Hepatocyte (in vitro differentiated cells): ENCODE measurements at regions not wholly inside any gene's neighbourhood (a gene's known extent, or its start where the extent isn't known, plus 50 kb on each side); places are given as distances from the start of the nearest gene placed in this dataset.

Experiments
- DNase-seq: peaks from one replicate; pipeline ENCODE4 v3.0.0-alpha.2; 2016; ENCODE audit warnings: low spot score
- H2AFZ ChIP-seq: fragments of 200-600 bp; sonication (generic); 2 replicates; pipeline ENCODE4 v1.6.0; 2016; ENCODE audit warnings: antibody characterized with exemption, mild to moderate bottlenecking
- H3K27ac ChIP-seq: fragments of 200-600 bp; sonication (generic); 2 replicates; pipeline ENCODE4 v1.5.1; 2016; ENCODE audit warnings: mild to moderate bottlenecking
- H3K27me3 ChIP-seq: fragments of 200-600 bp; sonication (generic); 2 replicates; pipeline ENCODE4 v1.6.1; 2016
- H3K36me3 ChIP-seq: fragments of 200-600 bp; sonication (generic); replicated peaks from 2 replicates; pipeline ENCODE4 v1.5.1; 2016; ENCODE audit warnings: low read depth; ENCODE audit not compliant: insufficient read depth
- H3K4me1 ChIP-seq: fragments of 200-600 bp; sonication (generic); 2 replicates; pipeline ENCODE4 v1.5.1; 2016; ENCODE audit warnings: mild to moderate bottlenecking, moderate library complexity; ENCODE audit not compliant: insufficient read depth
- H3K4me2 ChIP-seq: fragments of 200-600 bp; sonication (generic); 2 replicates; pipeline ENCODE4 v1.6.0; 2016
- H3K4me3 ChIP-seq: fragments of 200-600 bp; sonication (generic); 2 replicates; pipeline ENCODE4 v1.5.1; 2016; ENCODE audit warnings: mild to moderate bottlenecking
- H3K79me2 ChIP-seq: fragments of 200-600 bp; sonication (generic); 2 replicates; pipeline ENCODE4 v1.6.0; 2017; ENCODE audit warnings: mild to moderate bottlenecking
- H3K9me2 ChIP-seq: fragments of 200-600 bp; sonication (generic); replicated peaks from 2 replicates; pipeline ENCODE4 v1.6.0; 2017; ENCODE audit warnings: mild to moderate bottlenecking; ENCODE audit not compliant: insufficient read depth
- H3K9me3 ChIP-seq: fragments of 200-600 bp; sonication (generic); 2 replicates; pipeline ENCODE4 v1.5.1; 2016; ENCODE audit warnings: low read depth, mild to moderate bottlenecking
- H4K20me1 ChIP-seq: fragments of 200-600 bp; sonication (generic); 2 replicates; pipeline ENCODE4 v1.6.0; 2016; ENCODE audit warnings: mild to moderate bottlenecking; ENCODE audit not compliant: insufficient read depth, poor library complexity, severe bottlenecking
- EZH2 ChIP-seq: fragments of 200-600 bp; sonication (generic); IDR thresholded peaks from 2 replicates; pipeline ENCODE4 v1.6.1; 2016; ENCODE audit warnings: antibody characterized with exemption, mild to moderate bottlenecking, borderline replicate concordance
- EZH2phosphoT487 ChIP-seq: fragments of 200-600 bp; sonication (generic); IDR thresholded peaks from one replicate; pipeline ENCODE4 v1.6.1; 2018; ENCODE audit warnings: antibody characterized with exemption, mild to moderate bottlenecking, low read depth, moderate library complexity; ENCODE audit not compliant: unreplicated experiment, severe bottlenecking
- WGBS: methylation state at CpG from one replicate; pipeline ENCODE4 v1.1.6; 2016; ENCODE audit warnings: low lambda C conversion rate; ENCODE audit errors: missing lambda C conversion rate; 5-methylcytosine and 5-hydroxymethylcytosine counted together
- TF ChIP-seq, protein P1 (sequence below): fragments of 200-600 bp; sonication (generic); IDR thresholded peaks from 2 replicates; pipeline ENCODE4 v1.5.1; 2016; ENCODE audit warnings: antibody characterized with exemption, mild to moderate bottlenecking; ENCODE audit not compliant: poor library complexity

DNA sequence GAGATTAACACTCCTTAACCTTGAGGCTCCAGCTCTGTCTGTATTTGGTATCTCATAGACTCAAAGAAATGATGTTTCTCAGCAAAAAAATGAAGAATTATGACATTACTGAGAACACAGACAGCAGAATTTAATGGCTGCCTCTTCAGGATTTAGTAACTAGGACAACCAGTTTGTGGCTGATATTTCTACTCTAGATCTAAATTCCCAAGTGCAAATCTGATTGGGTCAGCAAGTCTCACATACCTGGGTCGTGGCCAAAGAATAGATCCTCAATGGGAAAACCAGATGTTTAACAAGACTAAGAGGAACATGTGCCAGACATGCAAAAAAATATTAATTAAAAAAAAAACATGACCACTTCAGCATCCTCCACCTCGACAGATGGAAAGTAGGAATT, 608.9 kb downstream of the DTWD2 start:
- H3K4me2 ChIP-seq, result no peak overlapping the region

DNA sequence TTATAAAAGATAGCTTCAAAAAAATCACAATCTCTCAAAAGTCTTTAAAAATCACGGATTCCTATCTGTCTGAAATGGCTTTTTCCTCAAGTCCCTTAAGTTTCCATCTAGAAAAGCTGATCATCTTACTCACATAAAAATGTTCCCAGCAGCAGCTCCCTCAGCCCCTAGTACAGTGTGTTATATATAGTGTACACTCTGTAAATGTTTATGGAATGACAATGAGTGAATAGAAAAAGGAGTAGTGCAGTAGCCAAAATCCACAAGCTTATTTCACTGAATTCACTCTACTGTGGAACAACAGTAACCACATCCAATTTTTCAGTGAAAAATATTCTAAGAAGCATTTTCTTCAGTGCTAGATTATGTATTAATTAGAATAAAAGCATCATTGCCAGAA, 609.4 kb downstream of the DTWD2 start:
- H3K27ac ChIP-seq, result no peak overlapping the region
- H3K36me3 ChIP-seq, result no peaks in the 10 kb centered on the region
- H3K4me3 ChIP-seq, result no peak overlapping the region
- TF ChIP-seq EZH2phosphoT487 (no peak), EZH2 (no peak)
- TF ChIP-seq, protein P1, sequence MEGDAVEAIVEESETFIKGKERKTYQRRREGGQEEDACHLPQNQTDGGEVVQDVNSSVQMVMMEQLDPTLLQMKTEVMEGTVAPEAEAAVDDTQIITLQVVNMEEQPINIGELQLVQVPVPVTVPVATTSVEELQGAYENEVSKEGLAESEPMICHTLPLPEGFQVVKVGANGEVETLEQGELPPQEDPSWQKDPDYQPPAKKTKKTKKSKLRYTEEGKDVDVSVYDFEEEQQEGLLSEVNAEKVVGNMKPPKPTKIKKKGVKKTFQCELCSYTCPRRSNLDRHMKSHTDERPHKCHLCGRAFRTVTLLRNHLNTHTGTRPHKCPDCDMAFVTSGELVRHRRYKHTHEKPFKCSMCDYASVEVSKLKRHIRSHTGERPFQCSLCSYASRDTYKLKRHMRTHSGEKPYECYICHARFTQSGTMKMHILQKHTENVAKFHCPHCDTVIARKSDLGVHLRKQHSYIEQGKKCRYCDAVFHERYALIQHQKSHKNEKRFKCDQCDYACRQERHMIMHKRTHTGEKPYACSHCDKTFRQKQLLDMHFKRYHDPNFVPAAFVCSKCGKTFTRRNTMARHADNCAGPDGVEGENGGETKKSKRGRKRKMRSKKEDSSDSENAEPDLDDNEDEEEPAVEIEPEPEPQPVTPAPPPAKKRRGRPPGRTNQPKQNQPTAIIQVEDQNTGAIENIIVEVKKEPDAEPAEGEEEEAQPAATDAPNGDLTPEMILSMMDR, result no peak
- no peak overlapping the region for H3K4me2 ChIP-seq
- no peaks in the 10 kb centered on the region for H4K20me1 ChIP-seq
- no peaks in the 10 kb centered on the region for H3K79me2 ChIP-seq
- H3K9me3 ChIP-seq, result no peaks in the 10 kb centered on the region
- no peak overlapping the region for H2AFZ ChIP-seq
- no peak for DNase-seq
- H3K27me3 ChIP-seq, result no peaks in the 10 kb centered on the region
- H3K4me1 ChIP-seq, result peaks cover 5% of the 10 kb centered on the region
- 50% methylated on average over 1 of the region's 1 CpG for WGBS
- no peaks in the 10 kb centered on the region for H3K9me2 ChIP-seq

More for the DNA sequence above, 608.9 kb downstream of the DTWD2 start:
- no peak for TF ChIP-seq EZH2phosphoT487
- no peak for TF ChIP-seq EZH2
- TF ChIP-seq, protein P1, result no peak
- H3K4me3 ChIP-seq, result no peak overlapping the region
- DNase-seq, result no peak
- H3K27me3 ChIP-seq, result no peaks in the 10 kb centered on the region
- H3K79me2 ChIP-seq, result no peaks in the 10 kb centered on the region
- H3K36me3 ChIP-seq, result no peaks in the 10 kb centered on the region
- H3K27ac ChIP-seq, result no peak overlapping the region
- WGBS, result 89% methylated on average over 2 of the region's 2 CpGs
- no peaks in the 10 kb centered on the region for H3K9me3 ChIP-seq
- H3K4me1 ChIP-seq, result peaks cover 5% of the 10 kb centered on the region
- H4K20me1 ChIP-seq, result no peaks in the 10 kb centered on the region
- H3K9me2 ChIP-seq, result no peaks in the 10 kb centered on the region
- H2AFZ ChIP-seq, result no peak overlapping the region

DNA sequence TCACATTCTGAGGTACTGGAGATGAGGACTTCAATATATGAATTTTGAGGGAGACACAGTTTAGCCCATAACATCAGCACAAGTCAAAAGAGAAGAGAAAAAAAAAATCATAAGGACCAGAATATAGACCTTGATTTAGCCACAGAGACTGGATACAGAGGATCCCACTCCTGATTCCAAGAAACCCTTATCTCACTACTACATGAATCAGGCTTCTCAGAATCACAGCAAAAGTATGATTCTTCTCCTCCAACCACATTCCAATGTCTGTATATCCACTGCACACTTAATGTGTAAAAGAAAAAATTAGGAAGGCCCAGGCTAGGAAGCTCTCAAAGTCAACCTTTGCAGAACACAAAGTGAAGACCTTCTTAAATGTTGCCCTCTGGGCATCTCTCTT, 610.9 kb downstream of the DTWD2 start:
- H3K9me3 ChIP-seq, result no peaks in the 10 kb centered on the region
- H3K4me3 ChIP-seq, result no peak overlapping the region
- no peaks in the 10 kb centered on the region for H3K79me2 ChIP-seq
- H3K27me3 ChIP-seq, result no peaks in the 10 kb centered on the region
- H3K4me2 ChIP-seq, result no peak overlapping the region
- H2AFZ ChIP-seq, result no peak overlapping the region
- DNase-seq, result no peak
- H3K4me1 ChIP-seq, result peaks cover 5% of the 10 kb centered on the region
- no peaks in the 10 kb centered on the region for H3K36me3 ChIP-seq
- no peaks in the 10 kb centered on the region for H3K9me2 ChIP-seq
- H4K20me1 ChIP-seq, result no peaks in the 10 kb centered on the region
- TF ChIP-seq EZH2phosphoT487 (no peak), EZH2 (no peak)
- TF ChIP-seq, protein P1, result no peak
- no peak overlapping the region for H3K27ac ChIP-seq

DNA sequence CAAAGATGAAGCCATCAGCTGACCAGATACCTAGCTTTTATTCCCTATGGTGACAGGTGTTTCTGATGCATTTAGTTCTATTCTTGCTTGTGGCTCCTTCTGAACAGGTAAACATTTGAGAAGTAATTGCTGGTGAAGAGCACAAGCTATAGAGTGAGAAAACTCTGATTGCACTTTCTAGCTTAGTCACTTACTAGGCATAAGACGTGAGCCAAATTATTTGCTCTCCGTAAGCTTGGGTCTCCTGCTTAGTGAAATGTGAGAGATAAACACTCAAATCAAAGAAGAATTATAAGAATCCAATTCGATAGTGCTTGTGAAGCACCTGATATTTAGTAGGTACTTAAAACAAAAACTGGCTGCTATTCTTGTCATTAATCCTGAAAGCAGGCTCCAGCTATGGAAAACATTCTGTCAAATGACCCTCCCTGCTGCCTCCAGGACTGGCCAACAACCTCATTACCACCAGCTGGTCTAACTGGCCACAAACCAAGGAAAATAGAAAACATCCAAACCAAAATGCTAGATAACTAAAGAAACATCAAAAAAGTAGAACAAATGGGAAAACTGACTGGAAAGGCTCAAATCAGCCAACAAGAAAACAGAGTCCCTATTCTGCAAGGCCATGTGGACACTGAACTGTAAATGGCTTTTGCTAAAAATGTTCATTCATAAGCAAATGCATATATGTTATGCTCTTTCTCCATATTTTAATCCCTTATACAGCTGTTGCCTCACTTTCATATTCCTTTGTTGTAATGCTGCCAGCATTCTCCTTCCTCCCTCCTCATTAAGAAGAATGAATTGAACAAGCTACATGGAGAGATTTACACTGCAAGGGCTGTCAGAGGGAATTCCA, 616.1 kb downstream of the DTWD2 start:
- H3K36me3 ChIP-seq, result no peaks in the 10 kb centered on the region
- no peak overlapping the region for H3K4me2 ChIP-seq
- WGBS, result 88% methylated on average over 3 of the region's 3 CpGs
- no peaks in the 10 kb centered on the region for H3K79me2 ChIP-seq
- TF ChIP-seq EZH2, result no peak
- TF ChIP-seq, protein P1, result no peak
- TF ChIP-seq EZH2phosphoT487, result no peak
- no peak overlapping the region for H3K4me3 ChIP-seq
- H3K27me3 ChIP-seq, result no peaks in the 10 kb centered on the region
- DNase-seq, result no peak
- no peak overlapping the region for H2AFZ ChIP-seq
- H3K9me3 ChIP-seq, result no peaks in the 10 kb centered on the region
- no peaks in the 10 kb centered on the region for H3K9me2 ChIP-seq
- peaks cover 5% of the 10 kb centered on the region for H3K4me1 ChIP-seq
- no peaks in the 10 kb centered on the region for H4K20me1 ChIP-seq
- no peak overlapping the region for H3K27ac ChIP-seq
